ENCODE measurements at regions not wholly inside any gene's neighbourhood (a gene's known extent, or its start where the extent isn't known, plus 50 kb on each side); places are given as distances from the start of the nearest gene placed in this dataset.

GRCh38 chr3:5401002-5401401 is 213.5 kb downstream of the EDEM1 start:
- intact Hi-C loops (cut with DNase I; ENCODE audit: low total_unique reads): no loop called here
- WGBS, 2 donors: 90 to 91% methylated on average over 10 of the region's 10 CpGs
- TF ChIP-seq, protein P1, sequence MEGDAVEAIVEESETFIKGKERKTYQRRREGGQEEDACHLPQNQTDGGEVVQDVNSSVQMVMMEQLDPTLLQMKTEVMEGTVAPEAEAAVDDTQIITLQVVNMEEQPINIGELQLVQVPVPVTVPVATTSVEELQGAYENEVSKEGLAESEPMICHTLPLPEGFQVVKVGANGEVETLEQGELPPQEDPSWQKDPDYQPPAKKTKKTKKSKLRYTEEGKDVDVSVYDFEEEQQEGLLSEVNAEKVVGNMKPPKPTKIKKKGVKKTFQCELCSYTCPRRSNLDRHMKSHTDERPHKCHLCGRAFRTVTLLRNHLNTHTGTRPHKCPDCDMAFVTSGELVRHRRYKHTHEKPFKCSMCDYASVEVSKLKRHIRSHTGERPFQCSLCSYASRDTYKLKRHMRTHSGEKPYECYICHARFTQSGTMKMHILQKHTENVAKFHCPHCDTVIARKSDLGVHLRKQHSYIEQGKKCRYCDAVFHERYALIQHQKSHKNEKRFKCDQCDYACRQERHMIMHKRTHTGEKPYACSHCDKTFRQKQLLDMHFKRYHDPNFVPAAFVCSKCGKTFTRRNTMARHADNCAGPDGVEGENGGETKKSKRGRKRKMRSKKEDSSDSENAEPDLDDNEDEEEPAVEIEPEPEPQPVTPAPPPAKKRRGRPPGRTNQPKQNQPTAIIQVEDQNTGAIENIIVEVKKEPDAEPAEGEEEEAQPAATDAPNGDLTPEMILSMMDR (IDR thresholded peaks at IDR 0.05): no peak
- TF ChIP-seq POLR2A (IDR thresholded peaks at IDR 0.05): no peak
- no peak for DNase-seq (ENCODE audit: low spot score in 2 of 2)
- H3K4me3 ChIP-seq (ENCODE audit: low read depth, poor library complexity, severe bottlenecking): no peak overlapping the region

DNA sequence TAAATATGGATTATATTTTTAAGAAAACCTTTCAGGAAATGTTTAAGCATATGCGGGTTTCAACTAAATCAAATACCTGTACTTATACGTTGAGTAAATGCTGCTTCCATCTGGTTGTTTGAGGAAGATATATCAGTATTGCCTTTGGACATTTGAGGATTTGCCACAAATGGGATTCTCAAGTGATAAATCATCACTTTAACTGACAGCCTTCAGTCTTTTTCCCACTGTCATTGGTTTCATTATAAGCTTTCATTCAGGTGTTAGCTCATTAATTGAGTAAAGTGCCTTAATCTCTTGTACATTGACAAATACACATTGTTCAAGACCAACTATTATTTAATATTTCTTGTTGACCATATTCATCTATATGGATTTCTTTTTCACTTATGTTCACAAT is 217.2 kb downstream of the EDEM1 start:
- WGBS, 2 donors: 61 to 70% methylated on average over 2 of the region's 2 CpGs

GRCh38 chr3:5411786-5412185 is 224.3 kb downstream of the EDEM1 start:
- intact Hi-C loops (cut with DNase I; ENCODE audit: low total_unique reads): no loop called here
- 82 to 87% methylated on average over 2 of the region's 2 CpGs for WGBS, 2 donors
- DNase-seq (ENCODE audit: low spot score in 2 of 2): no peak
- H3K4me3 ChIP-seq (ENCODE audit: low read depth, poor library complexity, severe bottlenecking): no peak overlapping the region
- TF ChIP-seq POLR2A (IDR thresholded peaks at IDR 0.05): no peak
- TF ChIP-seq, protein P1 (IDR thresholded peaks at IDR 0.05): no peak

More for the DNA sequence above, 217.2 kb downstream of the EDEM1 start:
- intact Hi-C loops (cut with DNase I; ENCODE audit: low total_unique reads): no loop called here
- TF ChIP-seq POLR2A (IDR thresholded peaks at IDR 0.05): no peak
- TF ChIP-seq, protein P1 (IDR thresholded peaks at IDR 0.05): no peak
- H3K4me3 ChIP-seq (ENCODE audit: low read depth, poor library complexity, severe bottlenecking): no peak overlapping the region
- no peak for DNase-seq (ENCODE audit: low spot score in 2 of 2)

GRCh38 chr3:5423076-5423475 is 235.6 kb downstream of the EDEM1 start:
- no peak for DNase-seq (ENCODE audit: low spot score in 2 of 2)

GRCh38 chr3:5423523-5423922 is 236.0 kb downstream of the EDEM1 start:
- intact Hi-C loops (cut with DNase I; ENCODE audit: low total_unique reads): no loop called here
- TF ChIP-seq POLR2A (IDR thresholded peaks at IDR 0.05): no peak
- TF ChIP-seq, protein P1 (IDR thresholded peaks at IDR 0.05): no peak
- DNase-seq (ENCODE audit: low spot score in 2 of 2): no peak
- H3K4me3 ChIP-seq (ENCODE audit: low read depth, poor library complexity, severe bottlenecking): no peak overlapping the region
- 47 to 51% methylated on average over 2 of the region's 2 CpGs for WGBS, 2 donors

More at GRCh38 chr3:5423076-5423475, 235.6 kb downstream of the EDEM1 start:
- TF ChIP-seq POLR2A (IDR thresholded peaks at IDR 0.05): no peak
- TF ChIP-seq, protein P1 (IDR thresholded peaks at IDR 0.05): no peak
- H3K4me3 ChIP-seq (ENCODE audit: low read depth, poor library complexity, severe bottlenecking): no peak overlapping the region
- intact Hi-C loops (cut with DNase I; ENCODE audit: low total_unique reads): no loop called here
- 33 to 37% methylated on average over 4 of the region's 4 CpGs for WGBS, 2 donors

GRCh38 chr3:5425371-5425770 is 237.9 kb downstream of the EDEM1 start:
- DNase-seq (ENCODE audit: low spot score in 2 of 2): no peak
- TF ChIP-seq, protein P1 (IDR thresholded peaks at IDR 0.05): no peak
- TF ChIP-seq POLR2A (IDR thresholded peaks at IDR 0.05): no peak
- 82 to 90% methylated on average over 6 of the region's 6 CpGs for WGBS, 2 donors
- no peak overlapping the region for H3K4me3 ChIP-seq (ENCODE audit: low read depth, poor library complexity, severe bottlenecking)
- intact Hi-C loops (cut with DNase I; ENCODE audit: low total_unique reads): no loop called here
